SK-N-SH (cell line): ENCODE measurements at regions not wholly inside any gene's neighbourhood (a gene's known extent, or its start where the extent isn't known, plus 50 kb on each side); places are given as distances from the start of the nearest gene placed in this dataset.

Experiments
- CTCF ChIA-PET: fragments of 300-600, 350-600 bp; formaldehyde crosslinking; extraction: SDS; loops from one replicate; lab custom pipeline; 2021; lab: Yijun Ruan, JAX
- POLR2A ChIA-PET: fragments of 350-600 bp; sonication (Branson Sonifier 250); formaldehyde crosslinking; extraction: SDS; loops from one replicate; lab custom pipeline; 2020; ENCODE audit warnings: antibody characterized with exemption, inconsistent platforms; lab: Yijun Ruan, JAX
- DNase-seq: peaks from one replicate; pipeline ENCODE4 v3.0.0; 2012
- H2AFZ ChIP-seq: fragments of 200-600 bp; sonication (generic); 2 replicates; pipeline ENCODE4 v1.8.1; 2016; ENCODE audit warnings: antibody characterized with exemption, mild to moderate bottlenecking, low read depth
- H3F3A ChIP-seq: fragments of 200-600 bp; sonication (generic); replicated peaks from 2 replicates; pipeline ENCODE3; 2016; ENCODE audit warnings: antibody characterized with exemption, mild to moderate bottlenecking; ENCODE audit not compliant: insufficient read depth
- H3K27ac ChIP-seq, 2 experiments: fragments of 200-500 bp in 1 of 2; fragments of 200-600 bp in 1 of 2; sonication (Bioruptor generic) in 1 of 2; sonication (generic), shearing (Covaris generic) in 1 of 2; 2 replicates each; pipeline versions ENCODE4 v1.5.1 to v1.6.1; 2014 to 2016; ENCODE audit warnings: low read depth in 2 of 2, inconsistent platforms in 1 of 2, low read length in 1 of 2, mild to moderate bottlenecking in 1 of 2, mixed read lengths in 1 of 2
- H3K27me3 ChIP-seq: fragments of 200-600 bp; sonication (generic), shearing (Covaris generic); 2 replicates; pipeline ENCODE4 v1.6.1; 2016; ENCODE audit warnings: mixed run types; ENCODE audit not compliant: insufficient read depth
- H3K36me3 ChIP-seq, 2 experiments: fragments of 200-500 bp in 1 of 2; fragments of 200-600 bp in 1 of 2; sonication (Bioruptor generic) in 1 of 2; sonication (generic) in 1 of 2; replicated peaks in 1 of 2; 2 replicates each; pipeline versions ENCODE3 to v1.5.1; 2014 to 2016; ENCODE audit warnings: low read length in 1 of 2, mild to moderate bottlenecking in 1 of 2; ENCODE audit not compliant: insufficient read depth in 2 of 2, control insufficient read depth in 1 of 2
- H3K4me1 ChIP-seq, 2 experiments: fragments of 200-500 bp in 1 of 2; fragments of 200-600 bp in 1 of 2; sonication (Bioruptor generic) in 1 of 2; sonication (generic), shearing (Covaris generic) in 1 of 2; 2 replicates each; pipeline versions ENCODE4 v1.5.1 to v1.6.1; 2014 to 2016; ENCODE audit warnings: low read depth in 1 of 2, low read length in 1 of 2, mixed run types in 1 of 2; ENCODE audit not compliant: insufficient read depth in 2 of 2, control insufficient read depth in 1 of 2
- H3K4me2 ChIP-seq: fragments of 200-600 bp; sonication (generic), shearing (Covaris generic); 2 replicates; pipeline ENCODE4 v1.6.1; 2017; ENCODE audit warnings: mixed run types
- H3K4me3 ChIP-seq, 2 experiments: fragments of 200-500 bp in 1 of 2; fragments of 200-600 bp in 1 of 2; sonication (Bioruptor generic) in 1 of 2; sonication (generic), shearing (Covaris generic) in 1 of 2; 2 replicates each; pipeline versions ENCODE4 v1.5.1 to v1.8.1; 2014 to 2016; ENCODE audit warnings: low read depth in 2 of 2, inconsistent platforms in 1 of 2, low read length in 1 of 2, mild to moderate bottlenecking in 1 of 2, mixed read lengths in 1 of 2, moderate library complexity in 1 of 2
- H3K79me2 ChIP-seq: fragments of 200-600 bp; sonication (generic); 2 replicates; pipeline ENCODE4 v1.8.1; 2017; ENCODE audit warnings: mild to moderate bottlenecking; ENCODE audit not compliant: insufficient read depth
- H3K9ac ChIP-seq: fragments of 200-600 bp; sonication (generic); 2 replicates; pipeline ENCODE4 v1.6.1; 2017; ENCODE audit warnings: mixed run types
- H3K9me2 ChIP-seq: fragments of 200-600 bp; sonication (generic); 2 replicates; pipeline ENCODE4 v1.6.1; 2017; ENCODE audit warnings: mixed run types
- H3K9me3 ChIP-seq: fragments of 200-600 bp; sonication (generic); 2 replicates; pipeline ENCODE4 v1.6.1; 2017; ENCODE audit warnings: mixed run types, mild to moderate bottlenecking, moderate library complexity
- H4K20me1 ChIP-seq: fragments of 200-600 bp; sonication (generic); 2 replicates; pipeline ENCODE4 v1.6.1; 2017; ENCODE audit warnings: mild to moderate bottlenecking, mixed run types; ENCODE audit not compliant: insufficient read depth
- EP300 ChIP-seq, 2 experiments: IDR thresholded peaks; 2 replicates each; pipeline versions ENCODE4 v1.4.0 to v1.6.1; 2012; ENCODE audit warnings: borderline replicate concordance in 1 of 2, low read depth in 1 of 2, low read length in 1 of 2
- EZH2phosphoT487 ChIP-seq: fragments of 200-600 bp; sonication (generic); IDR thresholded peaks from 2 replicates; pipeline ENCODE4 v1.6.1; 2017; ENCODE audit warnings: low read depth, mixed run types, mild to moderate bottlenecking, antibody characterized with exemption, moderate library complexity, borderline replicate concordance
- FOSL2 ChIP-seq: IDR thresholded peaks from 2 replicates; pipeline ENCODE4 v1.4.0; 2012; ENCODE audit warnings: low read depth, mild to moderate bottlenecking, moderate library complexity, borderline replicate concordance
- FOXJ3 ChIP-seq: sonication (generic); formaldehyde crosslinking; IDR thresholded peaks from 2 replicates; pipeline ENCODE4 v1.5.1; 2020; ENCODE audit warnings: mild to moderate bottlenecking, missing genetic modification reagents
- GABPA ChIP-seq: IDR thresholded peaks from 2 replicates; pipeline ENCODE4 v1.4.0; 2012; ENCODE audit warnings: low read depth, mild to moderate bottlenecking
- GATA2 ChIP-seq: sonication (generic); formaldehyde crosslinking; IDR thresholded peaks from 2 replicates; pipeline ENCODE4 v1.5.0; 2020; ENCODE audit warnings: mild to moderate bottlenecking, missing genetic modification reagents
- MEF2A ChIP-seq: IDR thresholded peaks from 2 replicates; pipeline ENCODE4 v1.4.0; 2012; ENCODE audit warnings: low read depth, borderline replicate concordance
- POLR2AphosphoS5 ChIP-seq: IDR thresholded peaks from 2 replicates; pipeline ENCODE4 v1.6.1; 2012; ENCODE audit warnings: low read depth, low read length
- RAD21 ChIP-seq: IDR thresholded peaks from 2 replicates; pipeline ENCODE4 v1.6.1; 2012; ENCODE audit warnings: mild to moderate bottlenecking, low read length
- RCOR1 ChIP-seq: fragments of 150-350 bp; IDR thresholded peaks from 2 replicates; pipeline ENCODE4 v1.6.1; 2017; ENCODE audit warnings: antibody characterized with exemption, low read length
- SMC3 ChIP-seq: IDR thresholded peaks from 2 replicates; pipeline ENCODE4 v1.6.1; 2012; ENCODE audit warnings: low read depth, low read length, improper control_type of control experiment
- TEAD4 ChIP-seq: IDR thresholded peaks from 2 replicates; pipeline ENCODE4 v1.4.0; 2012; ENCODE audit warnings: mild to moderate bottlenecking, borderline replicate concordance; ENCODE audit not compliant: insufficient read depth
- YY1 ChIP-seq: IDR thresholded peaks from 2 replicates; pipeline ENCODE4 v1.4.0; 2012; ENCODE audit warnings: low read depth, mild to moderate bottlenecking
- WGBS: methylation state at CpG from one replicate; pipeline ENCODE4 v1.1.6; 2017; ENCODE audit warnings: low lambda C conversion rate; 5-methylcytosine and 5-hydroxymethylcytosine counted together
- TF ChIP-seq, protein P1 (sequence below): fragments of 150-350 bp; IDR thresholded peaks from 2 replicates; pipeline ENCODE4 v1.6.1; 2017; ENCODE audit warnings: antibody characterized with exemption, low read length, low read depth, borderline replicate concordance
- TF ChIP-seq, protein P2 (sequence below): fragments of 200-600 bp; sonication (generic); IDR thresholded peaks from 2 replicates; pipeline ENCODE4 v1.6.1; 2017; ENCODE audit warnings: antibody characterized with exemption, mild to moderate bottlenecking, moderate library complexity
- TF ChIP-seq, protein P3 (sequence below): IDR thresholded peaks from 2 replicates; pipeline ENCODE4 v1.6.1; 2012; ENCODE audit warnings: mild to moderate bottlenecking, low read depth, low read length, moderate library complexity
- TF ChIP-seq, protein P4 (sequence below): IDR thresholded peaks from 2 replicates; pipeline ENCODE4 v1.4.0; 2012; ENCODE audit warnings: low read depth, borderline replicate concordance
- TF ChIP-seq, protein P5 (sequence below): IDR thresholded peaks from 2 replicates; pipeline ENCODE4 v1.4.0; 2012; ENCODE audit warnings: low read depth

DNA sequence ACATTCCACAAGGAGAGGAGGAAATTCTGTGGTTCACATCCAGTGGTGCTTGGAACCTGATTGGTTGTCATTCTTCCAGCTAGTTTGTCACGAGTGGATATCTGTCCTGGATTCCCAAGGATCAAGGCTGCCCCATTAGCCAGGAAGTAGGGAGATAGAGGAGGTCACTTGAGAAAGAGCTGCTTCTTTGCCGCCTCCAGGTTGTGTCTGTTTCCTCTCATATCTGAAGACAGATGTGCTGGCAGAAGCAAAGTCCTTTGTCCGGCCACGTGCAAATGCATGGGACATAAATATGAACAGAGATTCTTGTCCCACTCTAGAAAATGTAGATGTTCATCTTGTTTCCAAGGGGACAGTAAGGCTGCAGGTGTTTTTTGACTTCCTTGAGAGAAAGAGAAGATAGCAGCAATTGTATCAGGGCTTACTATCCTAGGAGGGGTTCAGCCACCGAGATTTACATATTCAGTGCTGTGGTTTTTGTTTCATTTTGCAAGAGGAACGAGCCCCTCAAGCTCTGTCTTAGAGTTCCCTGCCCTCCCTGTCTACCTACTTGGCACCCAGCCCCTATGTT is 174.4 kb downstream of the RPIA start:
- TF ChIP-seq, protein P1, sequence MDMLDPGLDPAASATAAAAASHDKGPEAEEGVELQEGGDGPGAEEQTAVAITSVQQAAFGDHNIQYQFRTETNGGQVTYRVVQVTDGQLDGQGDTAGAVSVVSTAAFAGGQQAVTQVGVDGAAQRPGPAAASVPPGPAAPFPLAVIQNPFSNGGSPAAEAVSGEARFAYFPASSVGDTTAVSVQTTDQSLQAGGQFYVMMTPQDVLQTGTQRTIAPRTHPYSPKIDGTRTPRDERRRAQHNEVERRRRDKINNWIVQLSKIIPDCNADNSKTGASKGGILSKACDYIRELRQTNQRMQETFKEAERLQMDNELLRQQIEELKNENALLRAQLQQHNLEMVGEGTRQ, result no peak
- TF ChIP-seq EP300 (IDR thresholded peaks at IDR 0.05; ENCODE audit: borderline replicate concordance in 1 of 2, low read depth in 1 of 2, low read length in 1 of 2) (no peak), GABPA (no peak), FOSL2 (no peak), MEF2A (no peak), TEAD4 (no peak), YY1 (no peak), EZH2phosphoT487 (no peak)
- TF ChIP-seq, all 33 proteins: peak for 0
- CTCF ChIA-PET, result interaction anchor here (0.9 to 1.0 kb wide), 2 partner anchors 14 to 38 kb away, joined by 4 to 6 read pairs; no protein-coding TSS in a partner anchor

DNA sequence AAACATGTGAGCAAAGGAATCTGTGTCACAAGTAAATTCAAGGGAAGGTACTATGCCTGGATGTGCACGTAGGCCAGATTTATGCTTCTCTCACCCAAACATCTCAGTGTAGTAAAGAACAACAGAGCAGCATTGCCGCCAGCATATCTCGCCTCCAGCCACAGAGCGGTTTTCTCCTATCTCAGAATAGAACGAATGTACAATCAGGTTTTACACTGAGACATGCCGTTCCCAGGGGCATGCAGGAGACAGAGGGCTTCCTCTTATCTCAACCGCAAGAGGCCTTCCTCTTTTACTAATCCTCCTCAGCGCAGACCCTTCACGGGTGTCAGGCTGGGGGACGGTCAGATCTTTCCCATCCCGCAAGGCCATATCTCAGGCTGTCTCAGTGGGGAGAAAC is 175.3 kb downstream of the RPIA start:
- ChIA-PET CTCF (no interaction called here), POLR2A (no interaction called here)
- Histone ChIP-seq H3K9ac (no peak overlapping the region), H3K79me2 (no peaks in the 10 kb centered on the region), H4K20me1 (no peaks in the 10 kb centered on the region), H3F3A (no peaks in the 10 kb centered on the region), H3K4me3 (no peak overlapping the region), H3K9me2 (no peaks in the 10 kb centered on the region), H3K9me3 (no peaks in the 10 kb centered on the region), H3K4me2 (no peak overlapping the region), H3K4me1 (no peaks in the 10 kb centered on the region), H3K27me3 (peaks cover 46% of the 10 kb centered on the region; the same call in 1 of the 2 replicates)
- WGBS, result 11% methylated on average over 7 of the region's 11 CpGs
- DNase-seq, result no peak
- TF ChIP-seq, protein P2, sequence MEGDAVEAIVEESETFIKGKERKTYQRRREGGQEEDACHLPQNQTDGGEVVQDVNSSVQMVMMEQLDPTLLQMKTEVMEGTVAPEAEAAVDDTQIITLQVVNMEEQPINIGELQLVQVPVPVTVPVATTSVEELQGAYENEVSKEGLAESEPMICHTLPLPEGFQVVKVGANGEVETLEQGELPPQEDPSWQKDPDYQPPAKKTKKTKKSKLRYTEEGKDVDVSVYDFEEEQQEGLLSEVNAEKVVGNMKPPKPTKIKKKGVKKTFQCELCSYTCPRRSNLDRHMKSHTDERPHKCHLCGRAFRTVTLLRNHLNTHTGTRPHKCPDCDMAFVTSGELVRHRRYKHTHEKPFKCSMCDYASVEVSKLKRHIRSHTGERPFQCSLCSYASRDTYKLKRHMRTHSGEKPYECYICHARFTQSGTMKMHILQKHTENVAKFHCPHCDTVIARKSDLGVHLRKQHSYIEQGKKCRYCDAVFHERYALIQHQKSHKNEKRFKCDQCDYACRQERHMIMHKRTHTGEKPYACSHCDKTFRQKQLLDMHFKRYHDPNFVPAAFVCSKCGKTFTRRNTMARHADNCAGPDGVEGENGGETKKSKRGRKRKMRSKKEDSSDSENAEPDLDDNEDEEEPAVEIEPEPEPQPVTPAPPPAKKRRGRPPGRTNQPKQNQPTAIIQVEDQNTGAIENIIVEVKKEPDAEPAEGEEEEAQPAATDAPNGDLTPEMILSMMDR, result no peak
- no peak for TF ChIP-seq RAD21
- TF ChIP-seq, protein P3, sequence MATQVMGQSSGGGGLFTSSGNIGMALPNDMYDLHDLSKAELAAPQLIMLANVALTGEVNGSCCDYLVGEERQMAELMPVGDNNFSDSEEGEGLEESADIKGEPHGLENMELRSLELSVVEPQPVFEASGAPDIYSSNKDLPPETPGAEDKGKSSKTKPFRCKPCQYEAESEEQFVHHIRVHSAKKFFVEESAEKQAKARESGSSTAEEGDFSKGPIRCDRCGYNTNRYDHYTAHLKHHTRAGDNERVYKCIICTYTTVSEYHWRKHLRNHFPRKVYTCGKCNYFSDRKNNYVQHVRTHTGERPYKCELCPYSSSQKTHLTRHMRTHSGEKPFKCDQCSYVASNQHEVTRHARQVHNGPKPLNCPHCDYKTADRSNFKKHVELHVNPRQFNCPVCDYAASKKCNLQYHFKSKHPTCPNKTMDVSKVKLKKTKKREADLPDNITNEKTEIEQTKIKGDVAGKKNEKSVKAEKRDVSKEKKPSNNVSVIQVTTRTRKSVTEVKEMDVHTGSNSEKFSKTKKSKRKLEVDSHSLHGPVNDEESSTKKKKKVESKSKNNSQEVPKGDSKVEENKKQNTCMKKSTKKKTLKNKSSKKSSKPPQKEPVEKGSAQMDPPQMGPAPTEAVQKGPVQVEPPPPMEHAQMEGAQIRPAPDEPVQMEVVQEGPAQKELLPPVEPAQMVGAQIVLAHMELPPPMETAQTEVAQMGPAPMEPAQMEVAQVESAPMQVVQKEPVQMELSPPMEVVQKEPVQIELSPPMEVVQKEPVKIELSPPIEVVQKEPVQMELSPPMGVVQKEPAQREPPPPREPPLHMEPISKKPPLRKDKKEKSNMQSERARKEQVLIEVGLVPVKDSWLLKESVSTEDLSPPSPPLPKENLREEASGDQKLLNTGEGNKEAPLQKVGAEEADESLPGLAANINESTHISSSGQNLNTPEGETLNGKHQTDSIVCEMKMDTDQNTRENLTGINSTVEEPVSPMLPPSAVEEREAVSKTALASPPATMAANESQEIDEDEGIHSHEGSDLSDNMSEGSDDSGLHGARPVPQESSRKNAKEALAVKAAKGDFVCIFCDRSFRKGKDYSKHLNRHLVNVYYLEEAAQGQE, result no peak
- no peak for TF ChIP-seq RCOR1
- no peak for TF ChIP-seq EP300 (IDR thresholded peaks at IDR 0.05; ENCODE audit: borderline replicate concordance in 1 of 2, low read depth in 1 of 2, low read length in 1 of 2)
- TF ChIP-seq, protein P4, sequence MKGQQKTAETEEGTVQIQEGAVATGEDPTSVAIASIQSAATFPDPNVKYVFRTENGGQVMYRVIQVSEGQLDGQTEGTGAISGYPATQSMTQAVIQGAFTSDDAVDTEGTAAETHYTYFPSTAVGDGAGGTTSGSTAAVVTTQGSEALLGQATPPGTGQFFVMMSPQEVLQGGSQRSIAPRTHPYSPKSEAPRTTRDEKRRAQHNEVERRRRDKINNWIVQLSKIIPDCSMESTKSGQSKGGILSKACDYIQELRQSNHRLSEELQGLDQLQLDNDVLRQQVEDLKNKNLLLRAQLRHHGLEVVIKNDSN, result no peak
- TF ChIP-seq FOXJ3, result no peak
- TF ChIP-seq, protein P5, sequence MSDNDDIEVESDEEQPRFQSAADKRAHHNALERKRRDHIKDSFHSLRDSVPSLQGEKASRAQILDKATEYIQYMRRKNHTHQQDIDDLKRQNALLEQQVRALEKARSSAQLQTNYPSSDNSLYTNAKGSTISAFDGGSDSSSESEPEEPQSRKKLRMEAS, result no peak
- TF ChIP-seq EZH2phosphoT487, result no peak
- no peak for TF ChIP-seq POLR2AphosphoS5
- TF ChIP-seq MEF2A, result no peak
- no peak for TF ChIP-seq GATA2 (CRISPR knock-in tag)
- TF ChIP-seq SMC3, result no peak
- TF ChIP-seq TEAD4, result no peak
- no peak for TF ChIP-seq GABPA
- TF ChIP-seq, all 33 proteins: peak for 0
- Histone ChIP-seq H3K27ac (no peak overlapping the region), H2AFZ (no peak overlapping the region), H3K36me3 (no peaks in the 10 kb centered on the region)

More for the DNA sequence above, 174.4 kb downstream of the RPIA start:
- Histone ChIP-seq H3K79me2 (no peaks in the 10 kb centered on the region), H3K9me3 (no peaks in the 10 kb centered on the region), H3K27ac (no peak overlapping the region), H3K4me1 (no peaks in the 10 kb centered on the region), H2AFZ (no peak overlapping the region), H4K20me1 (no peaks in the 10 kb centered on the region), H3F3A (no peaks in the 10 kb centered on the region), H3K27me3 (peaks cover 54% of the 10 kb centered on the region; the same call in 1 of the 2 replicates), H3K36me3 (no peaks in the 10 kb centered on the region), H3K4me2 (no peak overlapping the region), H3K9ac (no peak overlapping the region), H3K9me2 (no peaks in the 10 kb centered on the region), H3K4me3 (no peak overlapping the region)
- POLR2A ChIA-PET, result no interaction called here
- DNase-seq, result no peak
- 3% methylated on average over 6 of the region's 6 CpGs for WGBS
